GM11168 (cell line): ENCODE measurements at regions not wholly inside any gene's neighbourhood (a gene's known extent, or its start where the extent isn't known, plus 50 kb on each side); places are given as distances from the start of the nearest gene placed in this dataset.

Source experiments
- in situ Hi-C: fragments of 300-500 bp; cut with MboI; formaldehyde crosslinking; loops from one replicate; pipeline ENCODE4 v1.12.0; 2022; ENCODE audit warnings: low sequenced_read_pairs; ENCODE audit not compliant: unreplicated experiment

DNA sequence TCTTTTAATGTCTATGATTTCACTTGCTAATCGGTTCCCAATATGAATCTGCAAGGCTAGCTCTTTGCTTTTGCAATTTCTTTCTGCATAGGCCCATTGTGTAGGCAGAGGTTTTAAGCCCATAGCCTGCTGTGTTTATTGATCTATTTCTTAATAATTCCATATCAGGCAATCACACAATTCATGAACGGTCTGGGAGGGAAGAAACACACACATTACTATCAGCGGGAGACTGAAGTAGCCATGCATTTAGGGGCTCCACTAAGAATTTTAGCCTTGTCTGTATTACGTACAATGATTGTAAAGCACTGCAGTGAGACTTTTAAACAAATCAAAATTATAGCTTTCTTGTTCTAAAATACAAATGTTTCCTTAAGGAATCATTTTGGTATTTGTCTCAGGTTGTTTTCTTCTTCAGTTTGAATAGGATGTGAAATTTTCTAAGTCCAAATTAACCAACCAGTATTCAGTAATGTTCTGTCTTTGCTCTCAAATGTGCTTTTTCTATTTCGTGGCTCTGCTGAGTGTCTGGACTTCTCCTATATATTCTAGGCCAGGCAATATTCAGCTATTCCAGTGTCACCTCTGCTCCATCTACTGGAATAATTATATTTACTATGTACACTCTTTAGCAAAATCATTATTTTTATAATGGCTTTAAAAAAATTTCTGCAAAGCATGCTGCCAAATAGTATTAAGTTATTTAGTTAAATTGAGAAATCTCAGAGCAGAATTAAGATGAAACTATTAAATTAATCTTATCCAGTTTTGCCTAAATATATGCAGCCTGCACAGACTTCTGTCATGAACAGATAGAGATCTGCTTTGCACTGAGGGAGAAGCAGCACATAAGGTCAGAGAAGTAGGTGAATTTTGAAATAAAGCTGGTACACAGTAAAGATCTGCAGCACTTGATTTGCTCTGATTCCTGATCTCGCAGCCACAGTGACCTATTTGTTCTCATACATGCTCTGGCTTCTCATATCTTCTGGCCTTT is 103.0 kb upstream of the NAALADL2 start:
- in situ Hi-C loops, result no loop called here

DNA sequence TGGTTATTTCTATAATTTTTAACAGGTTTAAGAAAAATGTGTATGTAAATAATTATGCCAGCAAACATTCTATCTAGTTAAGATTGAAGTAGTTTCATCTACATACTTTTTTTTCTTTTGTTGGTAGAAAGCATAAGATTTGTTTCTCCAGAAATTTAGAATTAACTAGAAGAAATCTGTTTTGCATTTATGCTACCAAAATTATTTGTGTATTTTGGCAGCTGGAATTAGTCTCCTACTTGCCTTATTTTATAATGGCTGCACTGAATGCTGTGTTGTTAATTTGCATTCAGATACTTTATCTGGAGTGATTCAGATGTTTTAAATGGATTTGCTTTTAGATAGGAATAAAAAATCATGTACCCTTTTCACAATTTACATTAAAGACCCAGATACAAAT is 100.2 kb upstream of the NAALADL2 start:
- in situ Hi-C loops, result no loop called here

DNA sequence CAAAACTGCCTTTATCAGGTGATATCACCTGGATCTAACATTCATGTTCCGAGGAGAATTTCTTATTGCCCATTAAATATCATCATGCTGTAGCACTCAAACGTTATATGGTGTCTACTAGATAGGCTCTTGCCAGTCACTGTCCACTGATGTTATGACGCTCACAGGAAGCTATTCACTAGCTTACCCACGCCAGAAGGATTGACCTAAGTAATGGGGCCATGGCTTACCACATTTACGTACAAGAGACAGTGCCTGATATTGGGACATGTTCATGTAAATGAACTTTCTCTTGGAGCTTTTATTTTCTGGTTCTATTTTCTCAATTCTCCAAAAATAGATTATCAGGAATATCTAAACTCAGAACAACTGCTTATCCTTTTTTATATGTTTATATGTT is 91.7 kb upstream of the NAALADL2 start:
- in situ Hi-C loops, result no loop called here

DNA sequence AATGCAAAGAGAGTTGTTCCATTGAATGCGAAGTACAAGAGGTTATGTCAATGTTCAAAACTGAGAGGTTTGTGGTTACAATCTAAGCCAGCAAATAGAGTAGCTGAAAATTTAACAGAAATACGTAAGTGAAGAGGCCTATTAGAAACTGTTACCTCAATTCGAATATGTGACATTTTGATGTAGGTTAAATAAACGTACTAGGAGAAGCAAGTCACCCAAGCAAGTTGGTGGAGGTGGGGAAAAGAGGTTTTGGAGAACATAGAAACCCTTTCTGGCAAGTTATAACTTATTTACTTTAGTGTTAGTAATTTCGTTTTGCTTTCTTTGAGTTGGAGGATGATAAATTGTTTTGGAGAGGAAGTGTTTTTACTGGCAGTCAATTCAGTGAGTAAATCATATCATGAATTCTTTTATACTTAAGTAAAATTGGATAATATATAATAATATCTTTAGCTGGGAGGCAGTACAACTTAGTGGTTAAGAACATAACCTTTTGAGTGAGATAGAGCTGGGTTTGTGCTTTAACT is 91.2 kb upstream of the NAALADL2 start:
- in situ Hi-C loops, result no loop called here

DNA sequence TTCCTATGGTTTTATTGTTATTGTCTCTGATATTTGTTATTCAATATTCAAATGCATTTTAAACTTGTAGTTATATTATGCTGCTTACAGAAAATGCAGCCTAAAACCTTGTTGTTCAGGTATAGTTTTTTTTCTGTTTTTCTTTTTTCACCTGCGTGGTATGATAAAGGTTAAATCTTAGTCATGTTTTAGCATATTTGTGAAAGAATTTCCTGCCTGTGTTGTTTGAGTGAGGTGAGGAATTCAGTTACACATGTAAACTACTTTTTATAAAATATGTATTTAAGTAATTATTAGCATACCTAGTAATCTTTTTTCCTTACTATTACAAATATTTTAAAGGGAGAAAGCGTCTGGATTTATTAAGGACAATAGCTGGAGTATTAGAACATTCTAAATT is 90.0 kb upstream of the NAALADL2 start:
- in situ Hi-C loops, result no loop called here

DNA sequence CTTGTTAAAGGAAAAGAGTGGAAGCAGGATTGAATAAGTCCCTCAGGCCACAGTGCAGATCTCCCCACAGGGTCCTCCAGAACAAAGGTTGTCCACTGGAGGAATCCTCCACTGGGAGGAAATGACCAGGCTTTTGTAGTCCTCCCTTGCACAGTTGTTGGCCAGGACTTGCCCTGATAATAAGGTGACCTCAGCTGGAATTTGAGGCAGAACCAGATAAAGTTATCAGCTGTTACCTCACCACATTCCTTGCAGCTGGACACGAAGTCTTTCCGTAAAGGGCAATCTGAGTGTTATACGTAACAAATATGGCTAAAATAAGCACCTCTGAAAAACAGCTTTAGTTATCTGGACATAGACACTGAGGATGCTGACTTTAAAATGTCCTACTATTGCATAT is 83.5 kb upstream of the NAALADL2 start:
- in situ Hi-C loops, result no loop called here

DNA sequence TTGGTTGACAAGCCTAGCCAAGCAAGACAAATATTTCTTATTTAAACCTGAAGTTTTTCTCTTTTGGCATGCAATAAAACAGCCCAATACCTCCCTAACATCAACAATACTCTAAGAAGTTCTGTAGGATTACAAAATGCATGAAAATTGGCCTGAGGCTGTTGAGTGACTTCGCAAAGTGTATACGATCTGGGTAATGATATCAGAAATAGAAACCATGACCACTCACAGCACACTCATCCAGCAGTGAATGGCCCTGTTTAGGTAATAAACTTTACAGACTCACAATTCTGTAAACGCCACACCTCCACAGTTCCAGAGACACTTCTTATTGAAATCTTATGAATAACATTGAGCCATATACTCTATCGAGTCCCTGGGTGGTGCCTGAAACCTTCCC is 83.0 kb upstream of the NAALADL2 start:
- in situ Hi-C loops, result no loop called here

DNA sequence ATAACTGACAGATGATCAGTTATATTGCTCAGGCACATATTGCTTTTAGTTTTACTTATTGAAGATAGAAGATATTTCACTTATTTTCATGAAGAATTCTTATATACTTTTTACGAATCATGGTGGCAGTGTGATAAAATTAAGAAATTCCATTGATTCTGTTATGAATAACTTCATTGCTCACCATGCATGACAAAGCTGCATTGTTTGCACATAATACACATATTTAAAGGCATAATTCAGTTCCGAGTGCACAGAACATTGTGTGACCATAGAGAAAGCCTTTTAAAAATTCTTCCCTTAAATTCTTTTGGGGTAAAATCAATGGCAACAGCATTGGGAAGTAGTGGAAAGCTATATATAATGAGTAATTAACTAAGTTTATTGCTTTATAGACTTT is 82.5 kb upstream of the NAALADL2 start:
- in situ Hi-C loops, result no loop called here

DNA sequence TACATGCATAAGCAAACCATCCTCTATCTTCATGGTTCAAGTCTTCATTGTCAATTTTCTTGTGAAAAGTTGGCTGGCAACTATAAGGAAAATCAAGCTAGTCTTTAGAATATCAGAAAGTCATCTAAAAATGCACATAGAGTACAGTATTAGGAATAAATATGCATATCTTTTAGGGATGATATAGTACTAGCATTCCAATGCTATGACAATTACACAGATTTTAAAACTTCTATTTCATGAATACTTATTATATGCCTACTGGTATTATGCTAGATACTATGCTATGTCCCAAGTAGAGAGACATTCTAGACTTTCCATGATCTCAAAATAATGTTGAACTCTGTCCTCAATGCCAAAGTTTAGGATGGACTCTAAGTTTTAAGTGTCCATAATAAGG is 81.3 kb upstream of the NAALADL2 start:
- in situ Hi-C loops, result no loop called here

DNA sequence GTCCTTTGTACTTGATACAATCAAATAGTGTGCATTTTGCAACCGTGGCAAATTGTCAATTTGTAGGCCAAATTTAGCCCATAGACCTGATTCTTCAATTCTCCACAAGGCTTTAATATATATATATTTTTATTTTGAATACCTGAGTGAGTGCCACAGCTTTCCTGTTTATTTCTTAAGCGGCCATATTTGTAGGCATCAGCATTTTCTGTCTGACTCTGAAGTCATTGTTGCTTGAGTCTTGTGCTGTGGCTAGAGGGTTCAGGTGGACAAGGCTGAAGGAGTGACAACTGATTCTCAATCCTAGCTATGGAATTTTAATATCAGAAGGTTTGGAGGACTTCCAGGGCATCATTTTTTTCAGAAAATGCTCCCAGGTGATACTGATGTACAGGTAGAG is 75.6 kb upstream of the NAALADL2 start:
- in situ Hi-C loops, result no loop called here

DNA sequence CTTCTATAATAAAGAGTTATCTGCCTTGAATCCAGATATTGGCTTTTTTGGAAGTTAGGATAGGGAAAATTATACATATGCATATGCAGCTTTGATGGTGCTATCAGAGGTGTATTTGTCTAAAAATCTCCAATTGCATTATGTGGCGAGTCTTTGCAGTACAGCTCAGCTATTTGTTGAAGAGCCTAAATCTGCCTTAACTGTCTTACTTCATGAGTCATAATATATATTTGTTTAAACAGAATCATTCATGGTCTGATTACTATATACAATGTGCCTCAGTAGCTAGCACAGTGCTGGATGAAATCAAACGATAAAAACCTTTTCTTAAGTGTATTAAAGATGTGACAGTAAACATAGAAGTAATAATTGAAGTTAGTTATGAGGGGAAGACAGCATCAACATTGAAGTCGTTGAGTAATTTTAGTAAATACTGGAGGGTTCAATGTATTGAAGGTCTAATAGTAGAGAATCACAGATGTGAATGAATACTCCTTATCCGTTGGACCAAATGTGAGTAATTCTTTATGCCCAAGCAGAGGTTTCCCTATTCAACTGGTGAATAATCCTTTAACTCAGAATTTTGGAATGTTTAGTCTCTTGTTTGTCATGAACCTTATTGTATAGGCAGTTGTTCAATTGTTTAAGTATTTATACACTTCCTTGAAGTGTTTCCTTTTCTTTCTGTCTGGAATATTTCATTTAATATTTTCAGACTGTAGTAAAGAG is 74.8 kb upstream of the NAALADL2 start:
- in situ Hi-C loops, result no loop called here

DNA sequence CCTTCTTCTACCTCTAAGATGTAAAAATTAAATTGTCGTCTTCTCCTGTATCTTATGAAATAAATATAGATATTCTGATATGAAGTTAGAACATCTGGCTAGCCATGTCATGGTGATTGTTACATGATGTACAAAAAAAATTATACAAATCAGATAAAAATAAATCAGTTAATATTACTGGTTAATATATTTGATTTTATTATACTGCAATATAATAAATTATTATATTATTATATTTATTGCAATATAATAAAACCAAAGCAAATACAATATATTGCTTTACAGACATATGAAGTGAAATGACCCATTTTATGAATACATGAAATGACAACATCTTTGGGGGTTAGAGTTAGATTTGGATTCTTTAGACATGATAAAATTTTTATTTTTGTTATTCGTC is 72.3 kb upstream of the NAALADL2 start:
- in situ Hi-C loops, result no loop called here

DNA sequence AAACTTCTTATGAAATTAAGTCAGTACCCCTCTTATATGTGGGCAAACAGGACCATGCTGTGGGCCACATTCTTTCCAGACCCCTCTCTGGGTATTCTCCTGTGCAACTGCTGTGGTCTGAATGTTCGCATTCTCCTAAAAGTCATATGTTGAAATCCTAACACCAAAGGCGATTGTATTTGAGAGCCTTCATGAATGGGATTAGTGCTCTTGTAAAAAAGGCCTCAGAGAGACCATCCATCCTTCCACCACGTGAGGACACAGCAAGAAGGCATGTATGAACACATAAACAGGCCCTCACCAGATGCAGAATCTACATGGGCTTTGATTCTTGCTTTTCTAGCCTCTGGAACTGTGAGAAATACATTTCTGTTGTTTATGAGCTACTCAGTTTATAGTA is 68.0 kb upstream of the NAALADL2 start:
- in situ Hi-C loops, result no loop called here

DNA sequence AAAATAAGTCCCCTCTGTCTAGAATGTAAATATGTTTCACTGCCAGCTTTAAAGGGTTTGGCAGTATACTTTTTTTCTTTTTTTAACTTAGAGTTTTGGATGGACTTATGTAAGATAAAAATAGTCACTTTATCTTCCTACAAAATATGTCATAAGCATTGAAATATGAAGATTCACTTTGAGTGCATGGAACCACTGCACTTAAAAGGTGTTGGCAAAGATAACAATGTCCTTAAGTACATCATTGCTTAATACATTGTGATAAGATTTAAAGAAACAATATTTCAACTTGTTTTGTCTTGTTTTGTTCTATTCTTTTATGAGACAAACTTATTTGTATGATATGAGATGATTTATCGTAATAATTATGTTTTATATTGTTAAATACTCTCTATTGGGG is 66.3 kb upstream of the NAALADL2 start:
- in situ Hi-C loops, result no loop called here
